Gastroesophageal sphincter (tissue), 3 donors: ENCODE measurements at regions not wholly inside any gene's neighbourhood (a gene's known extent, or its start where the extent isn't known, plus 50 kb on each side); places are given as distances from the start of the nearest gene placed in this dataset.

Experiments
- EP300 ChIP-seq: sonication (generic); formaldehyde crosslinking; IDR thresholded peaks from one replicate; pipeline ENCODE4 v1.6.1; 2017; ENCODE audit warnings: antibody characterized with exemption, mild to moderate bottlenecking
- POLR2A ChIP-seq, 2 donors: fragments of 450-650 bp; IDR thresholded peaks; one replicate each; pipeline ENCODE4 v1.6.1; 2017; ENCODE audit warnings: antibody characterized with exemption in 2 of 2, mild to moderate bottlenecking in 2 of 2, moderate library complexity in 1 of 2
- TF ChIP-seq, protein P1 (sequence below), 4 experiments: fragments of 200-600 bp in 2 of 4; fragments of 450-650 bp in 2 of 4; sonication (generic) in 1 of 4; IDR thresholded peaks; one replicate each; pipeline ENCODE4 v1.5.1; 2017 to 2019; ENCODE audit warnings: antibody characterized with exemption in 4 of 4, mild to moderate bottlenecking in 2 of 4, moderate library complexity in 2 of 4

DNA sequence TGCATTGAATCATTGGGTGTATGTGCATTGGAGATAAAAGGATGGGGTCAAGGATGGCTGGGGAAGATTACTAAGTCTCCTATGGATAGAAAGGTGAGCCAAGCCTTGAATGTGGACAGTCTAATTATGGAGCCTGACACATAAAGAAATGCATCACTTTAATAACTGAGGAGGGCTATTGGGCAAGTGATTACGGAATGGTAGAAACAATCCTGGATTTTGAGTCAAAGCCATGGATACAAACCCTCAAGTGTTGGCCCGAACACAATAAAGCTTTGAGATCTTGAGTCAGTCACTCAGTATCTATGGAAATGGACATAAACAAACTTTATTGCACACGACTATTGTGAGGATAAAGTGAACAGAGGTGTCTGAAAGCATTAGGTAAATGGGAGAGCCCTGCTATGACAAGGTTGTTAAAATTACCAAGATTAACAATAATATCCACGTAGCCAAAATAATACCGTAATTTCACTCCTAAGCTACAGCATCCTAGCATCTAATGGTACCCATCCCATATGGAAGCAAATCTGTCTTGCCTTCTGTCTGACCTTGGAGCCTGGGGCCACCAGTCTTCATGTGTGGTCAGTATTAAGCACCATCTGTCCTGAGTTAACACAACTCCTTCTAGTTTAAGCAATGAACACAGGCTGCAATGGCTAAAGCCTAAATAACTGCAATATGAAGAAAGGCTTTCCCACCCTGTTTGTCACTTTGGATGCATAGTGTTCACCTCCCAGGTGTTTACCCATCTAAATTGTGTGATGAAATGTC, 136.9 kb upstream of the PRICKLE2 start:
- TF ChIP-seq, protein P1, sequence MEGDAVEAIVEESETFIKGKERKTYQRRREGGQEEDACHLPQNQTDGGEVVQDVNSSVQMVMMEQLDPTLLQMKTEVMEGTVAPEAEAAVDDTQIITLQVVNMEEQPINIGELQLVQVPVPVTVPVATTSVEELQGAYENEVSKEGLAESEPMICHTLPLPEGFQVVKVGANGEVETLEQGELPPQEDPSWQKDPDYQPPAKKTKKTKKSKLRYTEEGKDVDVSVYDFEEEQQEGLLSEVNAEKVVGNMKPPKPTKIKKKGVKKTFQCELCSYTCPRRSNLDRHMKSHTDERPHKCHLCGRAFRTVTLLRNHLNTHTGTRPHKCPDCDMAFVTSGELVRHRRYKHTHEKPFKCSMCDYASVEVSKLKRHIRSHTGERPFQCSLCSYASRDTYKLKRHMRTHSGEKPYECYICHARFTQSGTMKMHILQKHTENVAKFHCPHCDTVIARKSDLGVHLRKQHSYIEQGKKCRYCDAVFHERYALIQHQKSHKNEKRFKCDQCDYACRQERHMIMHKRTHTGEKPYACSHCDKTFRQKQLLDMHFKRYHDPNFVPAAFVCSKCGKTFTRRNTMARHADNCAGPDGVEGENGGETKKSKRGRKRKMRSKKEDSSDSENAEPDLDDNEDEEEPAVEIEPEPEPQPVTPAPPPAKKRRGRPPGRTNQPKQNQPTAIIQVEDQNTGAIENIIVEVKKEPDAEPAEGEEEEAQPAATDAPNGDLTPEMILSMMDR (IDR thresholded peaks at IDR 0.05) = no peak
- no peak for TF ChIP-seq EP300
- TF ChIP-seq POLR2A (IDR thresholded peaks at IDR 0.05) = no peak
